Left cardiac atrium (tissue), 4 donors: ENCODE measurements at regions not wholly inside any gene's neighbourhood (a gene's known extent, or its start where the extent isn't known, plus 50 kb on each side); places are given as distances from the start of the nearest gene placed in this dataset.
"Not testable (repeated sequence)": the region's sequence is repeated elsewhere in the genome, so short reads cannot be mapped to it uniquely, and the experiment has no call there.

Experiments
- ATAC-seq, 2 donors: fragments of 200-7000 bp; cut with Tn5 transposase; one replicate each; pipeline ENCODE4 v1.9.1; 2020; ENCODE audit warnings: mild to moderate bottlenecking in 2 of 2, moderate library complexity in 2 of 2
- DNase-seq: peaks from one replicate; pipeline ENCODE4 v3.0.0-alpha.2; 2020
- intact Hi-C, 2 donors: fragments of 100-400 bp; cut with DNase I; formaldehyde crosslinking; loops; one replicate each; pipeline versions ENCODE4 v1.14.1 to v1.15.1; 2022 to 2023
- donor health status: DM: no; HTN: yes; CAD: no.
- donor health status: DM: no; HTN: yes; CAD: no; lungs with severe emphysema.
- donor health status: DM: yes; HTN: yes; CAD: no.
- donor health status: Dilated cardiomyopathy.

DNA sequence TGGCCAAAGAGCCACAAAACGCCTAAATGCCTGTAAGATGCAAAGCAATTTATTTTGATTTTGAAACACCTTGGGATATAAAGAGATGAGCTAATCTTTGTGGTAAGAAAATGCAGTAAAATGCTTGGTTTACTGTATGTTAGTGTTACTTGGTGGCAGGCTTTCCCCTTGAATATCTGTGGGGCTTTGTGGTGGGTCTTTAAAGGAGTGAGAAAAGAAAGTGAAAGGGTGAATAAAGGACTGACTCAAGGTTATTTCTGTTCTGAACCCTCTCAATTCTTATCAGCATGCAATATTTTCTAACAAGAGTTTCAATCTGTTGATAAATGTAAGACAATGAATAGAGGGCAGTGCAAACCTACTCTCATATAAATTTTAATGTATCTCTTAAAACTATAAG is 1555.9 kb upstream of the RAG2 start:
- DNase-seq (no peak), ATAC-seq (no peak)
- intact Hi-C loops: no loop called here

DNA sequence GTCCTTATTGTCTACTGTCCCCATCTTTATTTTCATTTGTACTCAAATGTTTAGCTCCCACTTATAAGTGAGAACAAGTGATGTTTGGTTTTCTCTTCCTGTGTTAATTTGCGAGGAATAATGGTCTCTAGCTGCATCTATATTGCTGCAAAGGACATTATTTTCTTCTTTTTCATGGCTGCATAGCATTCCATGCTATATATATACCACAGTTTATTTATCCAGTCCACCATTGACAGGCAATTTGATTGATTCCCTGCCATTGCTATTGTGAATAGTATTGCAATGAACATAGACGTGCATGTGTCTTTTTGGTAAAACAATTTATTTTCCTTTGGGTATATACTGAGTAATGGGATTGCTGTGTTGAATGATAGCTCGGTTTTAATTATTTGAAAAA is 1545.8 kb upstream of the RAG2 start:
- intact Hi-C loops: no loop called here

DNA sequence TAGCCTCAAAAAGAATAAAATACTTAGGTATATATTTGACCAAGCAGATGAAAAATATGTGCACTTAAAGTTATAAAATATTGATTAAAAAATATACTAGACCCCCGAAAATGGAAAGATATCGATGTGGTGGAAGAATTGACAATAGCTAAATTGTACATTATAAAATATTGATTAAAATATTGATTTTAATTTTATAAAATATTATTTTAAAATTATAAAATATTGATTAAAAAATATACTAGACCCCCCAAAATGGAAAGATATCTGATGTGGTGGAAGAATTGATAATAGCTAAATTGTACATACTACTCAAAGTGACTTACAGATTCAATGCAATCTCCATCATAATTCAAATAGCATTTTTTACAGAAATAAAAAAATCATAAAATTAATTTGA is 1540.9 kb upstream of the RAG2 start:
- ATAC-seq (no peak), DNase-seq (no peak)
- intact Hi-C loops: no loop called here

More for the DNA sequence above, 1545.8 kb upstream of the RAG2 start:
- DNase-seq: no peak
- no peak for ATAC-seq

DNA sequence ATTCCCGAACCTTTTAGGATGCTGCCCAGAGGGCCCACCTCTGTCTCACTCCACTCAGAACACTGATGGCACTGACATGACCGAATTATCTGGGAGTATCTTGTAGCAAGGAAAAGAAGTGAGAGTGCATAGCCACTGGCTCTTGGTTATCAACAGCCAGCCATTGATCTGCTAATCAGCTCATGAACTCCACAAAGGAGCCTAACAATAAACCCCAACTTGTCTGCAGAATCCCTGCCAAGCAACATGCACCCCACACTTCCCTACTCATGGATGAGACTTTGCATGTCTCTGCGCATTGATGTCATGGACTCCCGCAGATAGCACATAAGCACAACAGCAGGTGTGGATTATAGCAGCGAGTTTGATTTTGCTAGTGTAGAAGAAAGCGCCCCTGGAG is 1538.9 kb upstream of the RAG2 start:
- intact Hi-C loops: no loop called here
- DNase-seq (no peak), ATAC-seq (no peak)

DNA sequence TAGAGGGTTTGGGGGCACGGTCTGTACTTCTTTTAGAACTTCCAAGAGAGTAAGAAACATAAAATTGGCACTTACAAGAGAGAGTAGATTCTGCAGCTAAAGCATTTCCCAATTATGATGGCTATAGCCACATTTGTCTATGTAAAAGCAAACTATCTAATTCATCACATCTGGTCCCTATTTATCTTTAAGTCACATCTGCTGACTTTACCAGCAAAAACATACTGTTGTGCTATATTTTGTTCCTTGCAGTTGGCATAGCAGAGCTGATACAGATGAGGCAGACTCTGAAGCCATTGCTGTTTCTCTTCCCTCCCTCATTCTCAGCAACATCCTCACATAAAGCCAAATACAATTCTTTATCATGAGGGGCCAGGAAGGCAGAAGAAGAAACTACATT is 1533.5 kb upstream of the RAG2 start:
- no peak for ATAC-seq
- intact Hi-C loops: no loop called here

GRCh38 chr11:38130976-38131375 is 1532.9 kb upstream of the RAG2 start:
- intact Hi-C loops: no loop called here
- DNase-seq (no peak), ATAC-seq (no peak)

More for the DNA sequence above, 1533.5 kb upstream of the RAG2 start:
- DNase-seq: no peak

DNA sequence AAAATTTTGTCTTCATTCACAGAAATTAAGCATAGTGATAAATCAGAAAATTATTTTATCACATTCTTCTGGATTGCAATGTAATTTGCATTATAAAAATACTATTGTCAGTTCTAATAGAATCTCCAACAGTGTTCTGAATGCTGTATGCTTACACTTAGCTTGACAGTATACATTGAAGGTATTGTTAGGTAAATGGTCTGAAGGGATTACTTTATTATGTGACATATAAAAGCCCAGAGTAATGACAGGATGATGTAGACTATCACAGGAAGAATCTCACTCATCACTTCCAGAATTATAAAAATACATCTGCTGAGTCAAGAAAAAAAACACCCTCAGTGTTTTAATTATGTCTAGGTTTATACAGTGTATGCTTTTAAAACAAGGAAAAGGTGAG is 1532.5 kb upstream of the RAG2 start:
- intact Hi-C loops: no loop called here
- ATAC-seq (no peak), DNase-seq (no peak)

DNA sequence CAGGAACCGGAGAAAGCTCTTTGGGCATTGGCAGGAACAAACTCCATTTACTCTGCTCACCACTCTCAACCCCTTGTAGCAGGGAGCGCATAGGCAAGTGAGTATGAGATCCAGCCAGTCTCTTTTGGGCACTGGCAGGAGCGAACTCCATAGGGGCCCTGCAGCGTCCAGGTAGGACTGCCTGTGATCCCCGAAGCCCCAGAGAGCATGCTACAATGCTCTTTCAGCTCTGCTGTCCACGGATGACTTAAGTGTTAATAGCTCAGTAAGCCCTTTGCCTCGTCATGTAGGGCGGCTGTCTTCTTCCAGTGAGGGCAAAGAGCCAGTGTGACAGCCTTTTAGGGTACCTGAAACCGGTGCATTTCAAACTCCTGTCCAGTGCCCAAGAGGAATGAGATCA is 1525.6 kb upstream of the RAG2 start:
- intact Hi-C loops: no loop called here
- no peak for ATAC-seq
- no peak for DNase-seq

DNA sequence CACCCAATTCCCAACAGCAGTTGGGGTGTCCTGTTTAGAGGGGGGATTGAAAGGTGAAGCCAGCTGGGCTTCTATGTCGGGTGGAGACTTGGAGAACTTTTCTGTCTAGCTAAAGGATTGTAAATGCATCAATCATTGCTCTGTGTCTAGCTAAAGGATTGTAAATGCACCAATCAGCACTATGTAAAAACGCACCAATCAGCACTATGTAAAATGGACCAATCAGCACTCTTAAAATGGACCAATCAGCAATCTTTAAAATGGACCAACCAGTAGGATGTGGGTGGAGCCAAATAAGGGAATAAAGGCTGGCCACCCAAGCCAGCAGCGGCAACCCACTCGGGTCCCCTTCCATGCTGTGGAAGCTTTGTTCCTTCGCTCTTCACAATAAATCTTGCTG is 1518.6 kb upstream of the RAG2 start:
- DNase-seq, intact Hi-C loops, ATAC-seq: not testable (repeated sequence)

DNA sequence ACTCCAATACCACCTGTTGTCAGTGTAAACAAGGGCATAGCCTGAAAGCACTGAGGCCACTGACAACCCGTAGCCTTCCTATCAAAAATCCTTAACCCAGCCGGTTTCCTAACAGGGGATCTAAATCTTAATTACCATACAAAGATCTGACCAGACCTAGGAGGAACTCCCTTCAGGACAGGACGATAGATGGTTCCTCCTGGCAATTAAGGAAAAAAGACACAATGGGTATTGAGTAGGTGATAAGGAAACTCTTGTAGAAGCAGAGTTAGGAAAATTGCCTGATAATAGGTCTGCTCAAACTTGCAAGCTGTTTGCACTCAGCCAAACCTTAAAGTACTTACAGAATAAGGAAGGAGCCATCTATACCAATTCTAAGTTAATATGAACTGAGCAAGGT is 1517.3 kb upstream of the RAG2 start:
- DNase-seq, intact Hi-C loops, ATAC-seq: not testable (repeated sequence)

DNA sequence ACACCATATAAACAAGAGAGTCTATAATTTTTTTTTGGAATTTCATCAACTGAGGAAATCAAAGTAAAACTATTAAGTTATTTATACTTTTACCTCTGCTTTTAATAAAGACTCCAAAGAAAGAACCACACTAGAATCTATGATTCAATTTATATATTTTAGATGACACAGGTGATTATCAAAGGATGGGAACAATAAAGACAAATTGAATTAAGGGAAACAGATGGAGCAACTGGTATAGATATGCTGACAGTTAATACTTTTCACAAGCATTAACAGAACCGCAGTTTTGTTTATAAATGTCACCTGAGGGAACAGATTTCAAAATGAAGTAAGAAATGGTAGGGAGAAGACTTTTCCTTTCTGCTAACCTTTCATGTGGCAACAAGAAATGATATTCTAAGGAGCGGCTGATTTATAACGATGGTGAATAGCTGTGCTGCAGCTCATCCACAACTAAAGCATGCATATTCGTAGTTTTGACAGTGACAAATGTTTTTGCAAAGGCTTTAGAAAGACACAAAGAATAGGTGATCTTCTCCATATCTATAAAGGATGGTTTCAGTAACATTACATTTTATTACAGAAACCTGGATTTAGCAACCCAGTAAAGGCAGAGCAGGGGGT is 1502.9 kb upstream of the RAG2 start:
- no peak for ATAC-seq
- intact Hi-C loops: no loop called here

GRCh38 chr11:38095268-38095667 is 1497.2 kb upstream of the RAG2 start:
- intact Hi-C loops: no loop called here
- ATAC-seq: no peak
- no peak for DNase-seq

More for the DNA sequence above, 1502.9 kb upstream of the RAG2 start:
- DNase-seq: no peak

GRCh38 chr11:38089726-38090125 is 1491.7 kb upstream of the RAG2 start:
- intact Hi-C loops: no loop called here
- ATAC-seq (no peak), DNase-seq (no peak)

DNA sequence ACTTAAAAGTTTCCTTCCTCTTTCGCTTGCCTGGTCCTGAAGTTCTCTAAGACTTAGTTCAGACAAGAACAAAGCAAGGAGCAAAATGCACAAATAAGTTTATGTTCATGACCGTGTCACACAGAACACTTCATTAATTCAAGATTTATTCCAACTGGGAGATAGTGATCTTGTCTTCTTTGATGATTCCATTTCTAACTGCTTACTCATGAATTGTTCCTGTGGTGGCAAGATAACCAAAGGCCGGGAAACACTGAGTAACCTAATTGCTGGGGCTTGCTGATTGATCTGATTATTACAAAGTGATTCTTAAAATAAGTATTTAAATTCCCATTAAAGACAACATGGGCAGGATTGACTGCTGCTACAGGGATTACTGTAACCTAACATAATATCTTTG is 1462.9 kb upstream of the RAG2 start:
- intact Hi-C loops: no loop called here
- DNase-seq (no peak), ATAC-seq (no peak)

DNA sequence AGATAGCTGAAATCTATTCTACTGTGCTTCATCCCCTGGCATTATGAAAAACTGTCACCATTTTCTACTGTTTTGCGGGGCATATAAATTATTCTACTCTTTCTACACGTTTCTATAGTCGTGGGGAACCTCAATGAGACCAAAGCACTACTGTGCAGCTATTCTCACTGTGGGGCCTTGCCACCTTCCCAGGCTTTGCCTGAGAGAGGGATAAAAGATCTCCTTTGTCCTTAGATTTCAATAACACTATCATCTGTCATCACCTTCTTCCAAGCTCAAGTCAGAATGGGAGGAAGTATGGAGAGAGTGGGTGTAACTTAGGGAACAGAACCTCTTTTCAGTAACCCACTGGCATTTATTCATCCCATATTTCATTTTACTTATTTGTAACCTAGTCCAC is 1462.1 kb upstream of the RAG2 start:
- intact Hi-C loops: no loop called here
- no peak for DNase-seq
- no peak for ATAC-seq

DNA sequence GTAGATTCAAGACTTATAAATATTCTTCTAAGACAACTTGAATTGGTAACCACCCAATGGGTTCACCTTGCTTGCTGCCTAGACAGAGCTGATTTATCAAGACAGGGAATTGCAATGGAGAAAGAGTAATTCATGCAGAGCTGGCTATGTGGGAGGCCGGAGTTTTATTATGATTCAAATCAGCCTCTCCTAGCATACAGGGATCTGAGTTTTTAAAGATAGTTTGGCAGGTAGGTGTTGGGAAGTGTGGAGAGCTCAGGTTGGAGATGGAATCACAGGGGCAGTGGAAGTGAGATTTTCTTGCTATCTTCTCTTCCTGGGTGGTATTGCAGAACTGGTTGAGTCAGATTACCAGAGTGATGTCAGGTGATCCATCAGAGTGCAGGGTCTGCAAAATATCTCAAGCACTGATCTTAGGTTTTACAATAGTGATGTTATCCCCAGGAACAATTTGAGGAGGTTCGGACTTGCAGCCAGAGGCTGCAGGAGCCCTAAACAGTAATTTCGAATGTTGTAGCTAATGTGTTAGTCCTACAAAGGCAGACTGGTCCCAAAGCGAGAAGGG is 1448.6 kb upstream of the RAG2 start:
- intact Hi-C loops: no loop called here
- ATAC-seq: no peak
- no peak for DNase-seq

DNA sequence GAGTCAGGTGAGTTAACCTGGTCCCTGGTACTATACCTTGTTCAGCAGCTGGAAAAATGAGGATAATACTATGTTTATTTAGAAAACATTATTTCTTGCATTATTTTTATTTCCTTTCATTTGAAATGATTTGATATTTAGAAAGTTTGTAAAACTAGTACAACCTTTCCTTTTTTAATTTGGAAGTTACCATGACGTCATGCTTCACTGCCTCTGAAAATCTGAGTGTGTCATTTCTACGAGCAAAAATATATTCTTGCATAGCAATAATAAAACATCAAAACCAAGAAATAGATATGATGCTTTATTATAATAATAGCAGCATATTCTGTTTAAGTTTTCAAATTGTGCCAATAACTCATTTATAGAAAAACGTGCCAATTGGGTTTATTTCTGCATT is 1445.0 kb upstream of the RAG2 start:
- DNase-seq: no peak
- no peak for ATAC-seq
- intact Hi-C loops: no loop called here

- intact Hi-C loops: no loop called here
- DNase-seq: no peak
- no peak for ATAC-seq
Measured at GRCh38 chr11:38038777-38039176, 1440.7 kb upstream of the RAG2 start.

DNA sequence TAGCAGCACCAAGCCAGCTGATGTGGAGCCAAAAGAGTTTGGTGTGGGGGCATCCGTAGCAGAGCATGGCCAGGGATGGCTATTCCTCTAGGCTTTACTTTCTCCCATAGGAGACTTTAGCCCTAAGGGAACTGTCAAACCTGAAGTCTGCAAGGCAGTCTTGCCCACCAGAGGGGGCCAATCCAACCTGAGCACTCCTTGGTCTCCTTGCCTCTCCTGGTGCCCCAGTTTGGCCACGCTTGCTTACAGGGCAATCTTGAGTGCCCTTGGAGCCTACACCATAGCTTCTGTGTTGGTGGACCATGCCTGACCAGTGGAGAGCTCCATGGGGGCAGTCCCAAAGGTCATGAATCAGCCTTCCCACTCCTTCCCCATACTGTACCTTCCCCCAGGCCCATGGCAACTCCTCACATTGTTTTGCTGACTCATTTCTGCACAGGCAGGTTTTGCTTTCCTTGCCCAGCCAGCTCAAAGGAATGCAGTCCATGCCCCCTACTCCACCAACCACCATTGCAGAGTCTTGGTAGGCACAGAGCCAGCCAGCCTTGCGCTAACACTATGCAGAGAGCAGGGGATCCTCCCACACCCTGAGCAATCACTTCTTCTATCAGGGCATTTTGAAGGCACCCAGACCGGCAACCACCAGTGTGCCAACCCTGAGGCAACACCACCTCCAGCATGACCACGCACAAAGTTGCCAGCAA is 1421.2 kb upstream of the RAG2 start:
- no peak for ATAC-seq
- intact Hi-C loops: no loop called here

DNA sequence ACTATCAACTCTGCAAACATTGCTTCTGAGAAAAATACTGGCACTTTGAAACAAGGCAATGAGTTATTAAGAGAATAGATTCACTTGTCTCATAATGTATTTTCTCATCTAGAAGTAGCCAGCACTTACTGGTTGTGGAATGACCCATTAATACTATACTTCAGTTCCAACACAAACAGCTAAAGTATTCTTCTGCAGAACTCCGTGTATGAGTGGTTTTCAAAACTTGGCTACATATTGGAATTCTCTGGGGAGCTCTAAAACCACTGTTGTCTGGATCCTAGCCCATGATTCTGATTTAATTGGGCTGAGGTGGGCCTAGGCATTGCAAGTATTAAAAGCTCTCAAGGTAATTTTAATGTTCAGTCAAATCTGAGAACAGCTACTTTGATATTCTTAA is 1416.4 kb upstream of the RAG2 start:
- ATAC-seq (peak; percentile 72 to 87), DNase-seq (no peak)
- intact Hi-C loops: no loop called here

More for the DNA sequence above, 1421.2 kb upstream of the RAG2 start:
- DNase-seq: no peak

DNA sequence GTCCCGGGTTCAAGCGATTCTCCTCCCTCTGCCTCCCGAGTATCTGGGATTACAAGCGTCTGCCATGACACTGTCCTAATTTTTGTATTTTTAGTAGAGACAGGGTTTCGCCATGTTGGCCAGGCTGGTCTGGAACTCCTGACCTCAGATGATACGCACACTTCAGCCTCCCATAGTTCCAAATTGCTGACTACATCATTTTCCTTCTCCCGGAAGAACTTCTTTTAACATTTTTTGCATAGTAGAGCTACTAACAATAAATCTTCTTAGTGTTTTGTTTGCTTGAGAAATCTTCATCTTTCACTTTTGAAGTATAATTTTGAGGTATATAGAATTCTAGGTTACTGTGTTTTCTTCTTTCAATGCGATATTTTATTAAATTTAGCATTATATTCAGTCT is 1415.1 kb upstream of the RAG2 start:
- no peak for ATAC-seq
- intact Hi-C loops: no loop called here
- no peak for DNase-seq
